Natural killer cell (primary cell): ENCODE measurements at regions not wholly inside any gene's neighbourhood (a gene's known extent, or its start where the extent isn't known, plus 50 kb on each side); places are given as distances from the start of the nearest gene placed in this dataset.

Experiments used
- ATAC-seq, 3 donors: fragments of 150-1000 bp in 2 of 3; fragments of 200-7000 bp in 1 of 3; cut with Tn5 transposase; 1 replicate in 1 of 3; 2 replicates in 2 of 3; pipeline ENCODE4 v1.10.0; 2021; ENCODE audit warnings: mild to moderate bottlenecking in 2 of 3, moderate library complexity in 2 of 3
- DNase-seq, 2 donors: peaks; one replicate each; pipeline versions ENCODE4 v3.0.0 to v3.0.0-alpha.2; 2013 to 2021; ENCODE audit warnings: mixed read lengths in 1 of 2
- H3K27ac ChIP-seq: one replicate; pipeline ENCODE4 v1.5.1; 2013; ENCODE audit warnings: mild to moderate bottlenecking, low read length
- H3K27me3 ChIP-seq: one replicate; pipeline ENCODE4 v1.6.1; 2013; ENCODE audit warnings: low read length; ENCODE audit not compliant: control insufficient read depth, insufficient read depth
- H3K36me3 ChIP-seq: one replicate; pipeline ENCODE4 v1.6.1; 2013; ENCODE audit warnings: low read length; ENCODE audit not compliant: control insufficient read depth, insufficient read depth
- H3K4me1 ChIP-seq: one replicate; pipeline ENCODE4 v1.6.1; 2013; ENCODE audit warnings: low read length; ENCODE audit not compliant: control insufficient read depth, insufficient read depth
- H3K4me3 ChIP-seq: one replicate; pipeline ENCODE4 v1.5.1; 2013; ENCODE audit warnings: low read length
- H3K9me3 ChIP-seq: one replicate; pipeline ENCODE4 v1.6.1; 2013; ENCODE audit warnings: low read length; ENCODE audit not compliant: control insufficient read depth, insufficient read depth
- H3K27ac Mint-ChIP-seq, 2 donors: one replicate each; pipeline ENCODE4 v1.8.0; 2022; ENCODE audit warnings: mild to moderate bottlenecking in 2 of 2, mixed read lengths in 2 of 2, moderate library complexity in 1 of 2
- H3K27me3 Mint-ChIP-seq, 2 donors: one replicate each; pipeline ENCODE4 v1.8.0; 2022; ENCODE audit warnings: low read depth in 2 of 2, mixed read lengths in 2 of 2
- H3K36me3 Mint-ChIP-seq: one replicate; pipeline ENCODE4 v1.8.0; 2022; ENCODE audit warnings: mixed read lengths
- H3K4me1 Mint-ChIP-seq, 2 donors: one replicate each; pipeline ENCODE4 v1.8.0; 2022; ENCODE audit warnings: mixed read lengths in 2 of 2
- H3K4me3 Mint-ChIP-seq: one replicate; pipeline ENCODE4 v1.8.0; 2022; ENCODE audit warnings: mild to moderate bottlenecking, moderate library complexity, mixed read lengths
- H3K9me3 Mint-ChIP-seq, 2 donors: one replicate each; pipeline ENCODE4 v1.8.0; 2022; ENCODE audit warnings: mixed read lengths in 2 of 2
- CTCF ChIP-seq: fragments of 200-600 bp; IDR thresholded peaks from one replicate; pipeline ENCODE4 v1.8.0; 2022; ENCODE audit warnings: antibody characterized with exemption
- WGBS: methylation state at CpG from one replicate; pipeline ENCODE4 v1.1.7; 2013; ENCODE audit warnings: missing lambda C conversion rate; ENCODE audit not compliant: insufficient coverage; 5-methylcytosine and 5-hydroxymethylcytosine counted together
- intact Hi-C: fragments of 100-400 bp; cut with micrococcal nuclease; formaldehyde crosslinking; loops from one replicate; pipeline ENCODE4 v1.14.2; 2022

- intact Hi-C loops: no loop called here
These were observed 124.2 kb upstream of the B3GAT1 start for GRCh38 chr11:134536219-134536618.

GRCh38 chr11:134535029-134536025 lies 123.3 kb upstream of the B3GAT1 start:
- H3K27me3 ChIP-seq: peaks cover 9% of the 10 kb centered on the region
- ATAC-seq: no peak
- 77% methylated on average over 22 of the region's 22 CpGs for WGBS
- Mint-ChIP-seq H3K27ac (no peak overlapping the region), H3K4me1 (peaks cover 14 to 18% of the 10 kb centered on the region in 2 donors), H3K9me3 (no peaks in the 10 kb centered on the region), H3K27me3 (peaks cover 30 to 39% of the 10 kb centered on the region in 2 donors), H3K4me3 (no peak overlapping the region), H3K36me3 (no peaks in the 10 kb centered on the region)
- TF ChIP-seq CTCF: no peak
- no peak overlapping the region for H3K4me3 ChIP-seq
- H3K4me1 ChIP-seq: peaks cover 14% of the 10 kb centered on the region
- intact Hi-C loops: no loop called here
- no peak overlapping the region for H3K27ac ChIP-seq
- no peaks in the 10 kb centered on the region for H3K9me3 ChIP-seq
- no peaks in the 10 kb centered on the region for H3K36me3 ChIP-seq
- DNase-seq: peak in 1 of 2 donors; percentile 13

More at GRCh38 chr11:134536219-134536618, 124.2 kb upstream of the B3GAT1 start:
- 25% methylated on average over 14 of the region's 15 CpGs for WGBS
- H3K27me3 ChIP-seq: peaks cover 9% of the 10 kb centered on the region
- H3K36me3 Mint-ChIP-seq: no peaks in the 10 kb centered on the region
- H3K9me3 Mint-ChIP-seq: no peaks in the 10 kb centered on the region
- ATAC-seq: peak in 1 of 3 donors; percentile 32
- H3K27ac Mint-ChIP-seq: no peak overlapping the region
- peaks cover 14% of the 10 kb centered on the region for H3K4me1 ChIP-seq
- no peaks in the 10 kb centered on the region for H3K36me3 ChIP-seq
- no peak overlapping the region for H3K27ac ChIP-seq
- peak overlapping the region; percentile 58 for H3K4me3 Mint-ChIP-seq
- no peak for TF ChIP-seq CTCF
- no peak for DNase-seq
- H3K4me3 ChIP-seq: no peak overlapping the region
- H3K27me3 Mint-ChIP-seq: peaks cover 26 to 39% of the 10 kb centered on the region in 2 donors
- H3K9me3 ChIP-seq: no peaks in the 10 kb centered on the region
- peaks cover 14 to 18% of the 10 kb centered on the region in 2 donors for H3K4me1 Mint-ChIP-seq

GRCh38 chr11:134533511-134533910 lies 121.5 kb upstream of the B3GAT1 start:
- WGBS: 91% methylated on average over 7 of the region's 7 CpGs
- DNase-seq: peak in 1 of 2 donors; percentile 8
- Mint-ChIP-seq H3K9me3 (no peaks in the 10 kb centered on the region), H3K27me3 (peaks cover 26 to 29% of the 10 kb centered on the region in 2 donors), H3K4me1 (peaks cover 14 to 18% of the 10 kb centered on the region in 2 donors), H3K4me3 (no peak overlapping the region), H3K36me3 (no peaks in the 10 kb centered on the region), H3K27ac (no peak overlapping the region)
- intact Hi-C loops: no loop called here
- Histone ChIP-seq H3K4me3 (no peak overlapping the region), H3K27me3 (peaks cover 9% of the 10 kb centered on the region), H3K4me1 (peaks cover 14% of the 10 kb centered on the region), H3K27ac (no peak overlapping the region), H3K9me3 (no peaks in the 10 kb centered on the region), H3K36me3 (no peaks in the 10 kb centered on the region)
- no peak for ATAC-seq
- no peak for TF ChIP-seq CTCF
